H1 (cell line): ENCODE measurements at regions not wholly inside any gene's neighbourhood (a gene's known extent, or its start where the extent isn't known, plus 50 kb on each side); places are given as distances from the start of the nearest gene placed in this dataset.

ENCODE experiments used
- CTCF ChIA-PET: fragments of 300-600 bp; sonication (Branson Sonifier 250); formaldehyde crosslinking; loops from one replicate; lab custom pipeline; 2021; ENCODE audit not compliant: partially characterized antibody; lab: Charles Lee
- POLR2A ChIA-PET: fragments of 300-600 bp; sonication (Branson Sonifier 250); formaldehyde crosslinking; loops from one replicate; lab custom pipeline; 2021; ENCODE audit warnings: inconsistent platforms; ENCODE audit not compliant: partially characterized antibody; lab: Charles Lee
- DNase-seq, 2 experiments: peaks; one replicate each; pipeline versions ENCODE4 v3.0.0 to v3.0.0-alpha.2; 2010 to 2022; ENCODE audit warnings: low spot score in 2 of 2, low read depth in 1 of 2, mixed read lengths in 1 of 2
- FAIRE-seq: peaks from 2 replicates; lab custom pipeline; 2011; peaks lifted over from hg19 to GRCh38; lab: Jason Lieb, UNC
- H2AFZ ChIP-seq: 2 replicates; pipeline ENCODE4 v1.8.1; 2012; ENCODE audit warnings: low read length, inconsistent platforms
- H2AK5ac ChIP-seq: 2 replicates; pipeline ENCODE4 v1.6.1; 2013; ENCODE audit warnings: low read depth, low read length
- H2BK120ac ChIP-seq: replicated peaks from 2 replicates; pipeline ENCODE3; 2013; ENCODE audit warnings: low read depth, low read length, inconsistent platforms
- H2BK12ac ChIP-seq: 2 replicates; pipeline ENCODE4 v1.6.1; 2013; ENCODE audit warnings: low read depth, low read length
- H2BK15ac ChIP-seq: 2 replicates; pipeline ENCODE4 v1.6.1; 2013; ENCODE audit warnings: low read length
- H2BK20ac ChIP-seq: 2 replicates; pipeline ENCODE4 v1.6.1; 2013; ENCODE audit warnings: low read length
- H2BK5ac ChIP-seq: 2 replicates; pipeline ENCODE4 v1.6.1; 2013; ENCODE audit warnings: low read depth, low read length
- H3K14ac ChIP-seq: 2 replicates; pipeline ENCODE4 v1.6.1; 2013; ENCODE audit warnings: inconsistent platforms; ENCODE audit not compliant: insufficient read length
- H3K18ac ChIP-seq: 2 replicates; pipeline ENCODE4 v1.6.1; 2013; ENCODE audit warnings: low read length; ENCODE audit errors: extremely low read depth
- H3K23ac ChIP-seq: 2 replicates; pipeline ENCODE4 v1.6.1; 2013; ENCODE audit warnings: inconsistent platforms; ENCODE audit not compliant: insufficient read length
- H3K23me2 ChIP-seq: 2 replicates; pipeline ENCODE4 v1.6.1; 2013; ENCODE audit warnings: low read depth, low read length
- H3K27ac ChIP-seq: 2 replicates; pipeline ENCODE4 v1.6.1; 2011; ENCODE audit warnings: low read depth, low read length, inconsistent platforms
- H3K27me3 ChIP-seq, 4 experiments: replicated peaks in 1 of 4; 1 replicate in 1 of 4; 2 replicates in 3 of 4; pipeline versions ENCODE4 v1.6.1 to v1.8.1; 2011 to 2013; ENCODE audit warnings: low read length in 3 of 4, mild to moderate bottlenecking in 3 of 4, inconsistent platforms in 2 of 4, mixed read lengths in 2 of 4, moderate library complexity in 1 of 4; ENCODE audit not compliant: control insufficient read depth in 3 of 4, insufficient read depth in 3 of 4; ENCODE audit errors: extremely low read depth in 1 of 4
- H3K36me3 ChIP-seq, 4 experiments: 2 replicates each; pipeline versions ENCODE4 v1.6.1 to v1.8.1; 2011 to 2013; ENCODE audit warnings: mild to moderate bottlenecking in 4 of 4, low read length in 3 of 4, moderate library complexity in 2 of 4, control low read depth in 1 of 4, inconsistent platforms in 1 of 4; ENCODE audit not compliant: insufficient read depth in 4 of 4, control insufficient read depth in 2 of 4
- H3K4ac ChIP-seq: replicated peaks from 2 replicates; pipeline ENCODE3; 2013; ENCODE audit warnings: low read length, low read depth, mixed read lengths, inconsistent platforms; ENCODE audit not compliant: insufficient read length
- H3K4me1 ChIP-seq, 4 experiments: replicated peaks in 1 of 4; 1 replicate in 1 of 4; 2 replicates in 3 of 4; pipeline versions ENCODE4 v1.6.1 to v1.8.1; 2011 to 2013; ENCODE audit warnings: low read length in 3 of 4, inconsistent platforms in 2 of 4, mixed read lengths in 1 of 4; ENCODE audit not compliant: insufficient read depth in 4 of 4, control insufficient read depth in 3 of 4
- H3K4me2 ChIP-seq, 2 experiments: 2 replicates each; pipeline versions ENCODE4 v1.6.1 to v1.8.1; 2011 to 2013; ENCODE audit warnings: low read depth in 2 of 2, low read length in 2 of 2, control low read depth in 1 of 2, inconsistent platforms in 1 of 2, mild to moderate bottlenecking in 1 of 2; ENCODE audit not compliant: insufficient read depth in 1 of 2
- H3K4me3 ChIP-seq, 4 experiments: fragments of 200-600, 300-600 bp in 1 of 4; sonication (generic), shearing (Covaris generic), sonication (Bioruptor Twin) in 1 of 4; 2 replicates each; pipeline versions ENCODE4 v1.5.1 to v1.8.1; 2011 to 2016; ENCODE audit warnings: low read length in 4 of 4, low read depth in 3 of 4, control low read depth in 2 of 4, inconsistent platforms in 2 of 4, mild to moderate bottlenecking in 2 of 4, mixed read lengths in 1 of 4, moderate library complexity in 1 of 4; ENCODE audit not compliant: insufficient read depth in 2 of 4; ENCODE audit errors: extremely low read depth in 1 of 4
- H3K56ac ChIP-seq: replicated peaks from 2 replicates; pipeline ENCODE3; 2013; ENCODE audit warnings: low read depth, mild to moderate bottlenecking, mixed read lengths, low read length, inconsistent platforms; ENCODE audit not compliant: insufficient read length
- H3K79me1 ChIP-seq: 2 replicates; pipeline ENCODE4 v1.6.1; 2013; ENCODE audit warnings: low read depth, low read length, control low read depth
- H3K79me2 ChIP-seq, 2 experiments: 2 replicates each; pipeline versions ENCODE4 v1.6.1 to v1.8.1; 2012 to 2013; ENCODE audit warnings: low read length in 2 of 2, mild to moderate bottlenecking in 2 of 2, inconsistent platforms in 1 of 2; ENCODE audit not compliant: insufficient read depth in 2 of 2, control insufficient read depth in 1 of 2
- H3K9ac ChIP-seq, 4 experiments: replicated peaks in 1 of 4; 1 replicate in 1 of 4; 2 replicates in 3 of 4; pipeline versions ENCODE4 v1.6.1 to v1.8.1; 2011 to 2013; ENCODE audit warnings: low read depth in 3 of 4, low read length in 3 of 4, control low read depth in 2 of 4, mild to moderate bottlenecking in 2 of 4, moderate library complexity in 2 of 4, inconsistent platforms in 1 of 4; ENCODE audit errors: extremely low read depth in 1 of 4
- H3K9me3 ChIP-seq, 2 experiments: 2 replicates each; pipeline versions ENCODE4 v1.6.1 to v1.8.1; 2012 to 2013; ENCODE audit warnings: mild to moderate bottlenecking in 2 of 2, moderate library complexity in 2 of 2, control low read depth in 1 of 2, inconsistent platforms in 1 of 2, low read depth in 1 of 2, low read length in 1 of 2, mixed read lengths in 1 of 2; ENCODE audit not compliant: insufficient read depth in 2 of 2
- H4K20me1 ChIP-seq, 2 experiments: replicated peaks in 1 of 2; 2 replicates each; pipeline versions ENCODE3 to v1.8.1; 2011 to 2013; ENCODE audit warnings: inconsistent platforms in 2 of 2, low read length in 2 of 2, mild to moderate bottlenecking in 1 of 2; ENCODE audit not compliant: insufficient read depth in 2 of 2, control insufficient read depth in 1 of 2
- H4K5ac ChIP-seq: 2 replicates; pipeline ENCODE4 v1.6.1; 2013; ENCODE audit warnings: low read length, low read depth, mixed read lengths, inconsistent platforms; ENCODE audit not compliant: insufficient read length
- H4K8ac ChIP-seq: 2 replicates; pipeline ENCODE4 v1.8.0; 2013; ENCODE audit warnings: mild to moderate bottlenecking, moderate library complexity, low read length, inconsistent platforms; ENCODE audit not compliant: insufficient read depth; ENCODE audit errors: extremely low read depth
- H4K91ac ChIP-seq: replicated peaks from 2 replicates; pipeline ENCODE3; 2013; ENCODE audit warnings: low read length, mixed read lengths, inconsistent platforms; ENCODE audit not compliant: insufficient read length
- ATF2 ChIP-seq: IDR thresholded peaks from 2 replicates; pipeline ENCODE4 v1.6.1; 2012; ENCODE audit warnings: low read length, inconsistent platforms
- CBX5 ChIP-seq: fragments of 300-800, 300-1000 bp; sonication (generic); IDR thresholded peaks from 2 replicates; pipeline ENCODE4 v1.7.1; 2016; ENCODE audit warnings: antibody characterized with exemption, low read length, low read depth
- CEBPB ChIP-seq: IDR thresholded peaks from 2 replicates; pipeline ENCODE4 v1.6.1; 2012; ENCODE audit warnings: low read depth, low read length
- CHD1 ChIP-seq: IDR thresholded peaks from 2 replicates; pipeline ENCODE4 v1.6.1; 2012; ENCODE audit warnings: low read depth, low read length, improper control_type of control experiment
- GABPA ChIP-seq: IDR thresholded peaks from 2 replicates; pipeline ENCODE4 v1.6.1; 2011; ENCODE audit warnings: mild to moderate bottlenecking, low read length, moderate library complexity, borderline replicate concordance; ENCODE audit not compliant: insufficient read depth
- PHF8 ChIP-seq: fragments of 200-600 bp; sonication (generic); conservative IDR thresholded peaks from 2 replicates; pipeline ENCODE4 v1.7.1; 2012; ENCODE audit warnings: low read depth, mild to moderate bottlenecking, inconsistent platforms, low read length, moderate library complexity
- POLR2A ChIP-seq, 2 experiments: IDR thresholded peaks; 1 replicate in 1 of 2; 2 replicates in 1 of 2; pipeline ENCODE4 v1.6.1; 2011; ENCODE audit warnings: low read depth in 2 of 2, low read length in 2 of 2, mild to moderate bottlenecking in 2 of 2; ENCODE audit errors: control extremely low read depth in 1 of 2
- POU5F1 ChIP-seq: IDR thresholded peaks from 2 replicates; pipeline ENCODE4 v1.6.1; 2011; ENCODE audit warnings: low read depth, mild to moderate bottlenecking, low read length, moderate library complexity
- RAD21 ChIP-seq, 2 experiments: IDR thresholded peaks in 1 of 2; conservative IDR thresholded peaks in 1 of 2; 2 replicates each; pipeline ENCODE4 v1.6.1; 2011; ENCODE audit warnings: low read depth in 2 of 2, low read length in 2 of 2, improper control_type of control experiment in 1 of 2, inconsistent platforms in 1 of 2, mild to moderate bottlenecking in 1 of 2, moderate library complexity in 1 of 2
- RNF2 ChIP-seq: fragments of 200-900, 300-1000 bp; sonication (generic); IDR thresholded peaks from 2 replicates; pipeline ENCODE4 v1.7.1; 2016; ENCODE audit warnings: borderline replicate concordance, low read depth, mild to moderate bottlenecking, antibody characterized with exemption, low read length; ENCODE audit not compliant: poor library complexity, severe bottlenecking; ENCODE audit errors: missing control alignments
- RXRA ChIP-seq: IDR thresholded peaks from 2 replicates; pipeline ENCODE4 v1.6.1; 2011; ENCODE audit warnings: low read depth, mild to moderate bottlenecking, low read length, moderate library complexity; ENCODE audit not compliant: insufficient read depth
- SRF ChIP-seq: IDR thresholded peaks from 2 replicates; pipeline ENCODE4 v1.6.1; 2011; ENCODE audit warnings: mild to moderate bottlenecking, low read depth, low read length, moderate library complexity
- TCF12 ChIP-seq: IDR thresholded peaks from 2 replicates; pipeline ENCODE4 v1.6.1; 2011; ENCODE audit warnings: low read depth, mild to moderate bottlenecking, low read length
- TEAD4 ChIP-seq: IDR thresholded peaks from 2 replicates; pipeline ENCODE4 v1.6.1; 2012; ENCODE audit warnings: low read depth, low read length, inconsistent platforms, mixed read lengths
- WGBS, 2 experiments: shearing (Covaris generic) in 1 of 2; methylation state at CpG; one replicate each; pipeline versions ENCODE4 v1.1.6 to v1.1.7; 2013 to 2015; ENCODE audit warnings: low lambda C conversion rate in 2 of 2, mixed read lengths in 2 of 2, inconsistent platforms in 1 of 2, low coverage in 1 of 2, missing lambda C conversion rate in 1 of 2; ENCODE audit not compliant: insufficient replicate concordance in 2 of 2, insufficient coverage in 1 of 2, insufficient read length in 1 of 2; ENCODE audit errors: extremely low coverage in 1 of 2, missing lambda C conversion rate in 1 of 2; 5-methylcytosine and 5-hydroxymethylcytosine counted together

GRCh38 chr4:116469582-116469981 is 615.8 kb downstream of the TRAM1L1 start:
- FAIRE-seq, result no peak
- CTCF ChIA-PET, result no interaction called here
- no peak overlapping the region for H2AFZ ChIP-seq
- TF ChIP-seq RXRA, result no peak
- no peak for TF ChIP-seq ATF2
- TF ChIP-seq PHF8, result no peak
- no peak for TF ChIP-seq CHD1
- no peak for TF ChIP-seq POLR2A (IDR thresholded peaks at IDR 0.05; ENCODE audit: control extremely low read depth in 1 of 2, low read depth in 2 of 2, low read length in 2 of 2)
- TF ChIP-seq SRF, result no peak
- no peak for TF ChIP-seq RAD21 (IDR thresholded peaks at IDR 0.05 in 1 of 2, conservative IDR thresholded peaks at IDR 0.05 in 1 of 2; ENCODE audit: low read depth in 2 of 2, low read length in 2 of 2)
- no peak for TF ChIP-seq CBX5
- TF ChIP-seq TEAD4, result no peak
- no peak for TF ChIP-seq CEBPB
- TF ChIP-seq RNF2, result no peak
- no peak for TF ChIP-seq POU5F1
- TF ChIP-seq TCF12, result no peak
- TF ChIP-seq GABPA, result no peak

More at GRCh38 chr4:116469582-116469981, 615.8 kb downstream of the TRAM1L1 start:
- no peak overlapping the region for H2AK5ac ChIP-seq
- H2BK120ac ChIP-seq, result no peak overlapping the region
- H3K4me3 ChIP-seq, result no peak overlapping the region
- no peak overlapping the region for H3K4ac ChIP-seq
- H3K4me1 ChIP-seq, result no peaks in the 10 kb centered on the region
- WGBS, 2 experiments, result 81% methylated on average over 1 of the region's 1 CpG; no CpG with 5 or more reads in 1 of the 2 experiments
- H4K5ac ChIP-seq, result no peak overlapping the region
- H3K27ac ChIP-seq, result no peak overlapping the region
- no peak overlapping the region for H3K56ac ChIP-seq
- H3K9ac ChIP-seq, result no peak overlapping the region
- H3K23me2 ChIP-seq, result no peaks in the 10 kb centered on the region
- no peak overlapping the region for H3K23ac ChIP-seq
- H3K36me3 ChIP-seq, result no peaks in the 10 kb centered on the region
- H2BK20ac ChIP-seq, result no peak overlapping the region
- POLR2A ChIA-PET, result no interaction called here
- no peak overlapping the region for H3K14ac ChIP-seq
- no peaks in the 10 kb centered on the region for H3K79me2 ChIP-seq
- H3K27me3 ChIP-seq, result no peaks in the 10 kb centered on the region
- H3K9me3 ChIP-seq, result no peaks in the 10 kb centered on the region
- H4K8ac ChIP-seq, result no peak overlapping the region
- no peaks in the 10 kb centered on the region for H3K79me1 ChIP-seq
- H3K4me2 ChIP-seq, result no peak overlapping the region
- H2BK5ac ChIP-seq, result no peak overlapping the region
- no peaks in the 10 kb centered on the region for H4K20me1 ChIP-seq
- no peak overlapping the region for H3K18ac ChIP-seq
- DNase-seq, result no peak
- H2BK15ac ChIP-seq, result no peak overlapping the region
- no peak overlapping the region for H4K91ac ChIP-seq
- H2BK12ac ChIP-seq, result no peak overlapping the region
